Small intestine (tissue), 7 donors: ENCODE measurements at regions not wholly inside any gene's neighbourhood (a gene's known extent, or its start where the extent isn't known, plus 50 kb on each side); places are given as distances from the start of the nearest gene placed in this dataset.

Experiments
- DNase-seq, 2 donors: peaks; one replicate each; pipeline versions ENCODE4 v3.0.0 to v3.0.0-alpha.2; 2013
- FAIRE-seq: peaks from 2 replicates; lab custom pipeline; 2012; peaks lifted over from hg19 to GRCh38; lab: Jason Lieb, UNC
- H3K27ac ChIP-seq, 3 donors: one replicate each; pipeline ENCODE4 v1.5.1; 2013; ENCODE audit warnings: low read length in 2 of 3, mild to moderate bottlenecking in 2 of 3, control low read depth in 1 of 3, inconsistent platforms in 1 of 3, low read depth in 1 of 3, moderate library complexity in 1 of 3
- H3K27me3 ChIP-seq, 3 donors: one replicate each; pipeline ENCODE4 v1.6.1; 2013; ENCODE audit warnings: low read length in 3 of 3, inconsistent platforms in 1 of 3; ENCODE audit not compliant: control insufficient read depth in 3 of 3, insufficient read depth in 3 of 3
- H3K36me3 ChIP-seq, 3 donors: one replicate each; pipeline ENCODE4 v1.6.1; 2013; ENCODE audit warnings: low read length in 3 of 3, inconsistent platforms in 1 of 3, low read depth in 1 of 3, mild to moderate bottlenecking in 1 of 3, moderate library complexity in 1 of 3; ENCODE audit not compliant: control insufficient read depth in 3 of 3, insufficient read depth in 2 of 3
- H3K4me1 ChIP-seq, 3 donors: one replicate each; pipeline ENCODE4 v1.6.1; 2013; ENCODE audit warnings: low read length in 2 of 3, inconsistent platforms in 1 of 3, low read depth in 1 of 3, mild to moderate bottlenecking in 1 of 3, moderate library complexity in 1 of 3; ENCODE audit not compliant: control insufficient read depth in 3 of 3, insufficient read depth in 2 of 3
- H3K4me3 ChIP-seq, 3 donors: one replicate each; pipeline ENCODE4 v1.5.1; 2013; ENCODE audit warnings: low read length in 3 of 3, control low read depth in 1 of 3, inconsistent platforms in 1 of 3, low read depth in 1 of 3, mild to moderate bottlenecking in 1 of 3, moderate library complexity in 1 of 3
- H3K9me3 ChIP-seq, 2 donors: one replicate each; pipeline ENCODE4 v1.6.1; 2013; ENCODE audit warnings: low read depth in 1 of 2, low read length in 1 of 2; ENCODE audit not compliant: control insufficient read depth in 2 of 2, insufficient read depth in 1 of 2
- WGBS, 3 donors: extraction: QIAGEN DNeasy Blood & Tissue Kit; methylation state at CpG; one replicate each; pipeline ENCODE4 v1.1.7; 2013; 5-methylcytosine and 5-hydroxymethylcytosine counted together
- donor health status: healthy with polysubstance abuse.
- donor health status: control.
- donor health status: control.
- donor health status: Bipolar disorder and iron deficiency.
- donor health status: healthy.

DNA sequence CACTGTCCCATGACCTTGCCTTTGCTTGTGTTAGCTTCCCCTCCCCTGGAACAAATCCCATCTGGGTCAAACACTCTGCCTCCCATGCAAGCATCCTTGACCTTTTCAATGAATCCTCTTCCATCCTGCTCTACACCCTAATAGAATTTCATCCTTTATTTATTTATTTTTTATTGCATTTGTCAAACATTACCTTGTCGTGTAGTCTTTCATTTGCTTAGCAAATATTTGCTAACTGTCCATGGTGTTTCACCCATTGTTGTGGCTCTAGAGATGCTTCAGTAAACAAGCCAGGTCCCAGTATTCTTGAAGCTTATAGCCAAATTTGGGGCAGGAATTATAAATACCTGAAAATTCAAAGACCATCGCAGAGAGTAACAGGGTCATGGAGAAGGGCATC is 51.0 kb upstream of the MRTFB start:
- Histone ChIP-seq H3K27ac (no peak overlapping the region), H3K36me3 (no peaks in the 10 kb centered on the region), H3K4me3 (no peak overlapping the region), H3K4me1 (no peaks in the 10 kb centered on the region), H3K9me3 (no peaks in the 10 kb centered on the region), H3K27me3 (no peaks in the 10 kb centered on the region)
- FAIRE-seq (no peak), DNase-seq (no peak)
- WGBS, 3 donors = 63 to 79% (median 68%) methylated on average over 2 of the region's 2 CpGs
